Neural progenitor cell (in vitro differentiated cells): ENCODE measurements at regions not wholly inside any gene's neighbourhood (a gene's known extent, or its start where the extent isn't known, plus 50 kb on each side); places are given as distances from the start of the nearest gene placed in this dataset.

Source experiments
- EZH2 ChIP-seq: fragments of 200-600 bp; sonication (generic); IDR thresholded peaks from 2 replicates; pipeline ENCODE4 v1.6.1; 2017; ENCODE audit warnings: antibody characterized with exemption, mild to moderate bottlenecking, moderate library complexity
- TF ChIP-seq, protein P1 (sequence below): fragments of 200-600 bp; sonication (generic); IDR thresholded peaks from 2 replicates; pipeline ENCODE4 v1.5.1; 2017; ENCODE audit warnings: antibody characterized with exemption, mild to moderate bottlenecking

GRCh38 chr2:225738735-225739134 lies 339.2 kb downstream of the NYAP2 start:
- TF ChIP-seq, protein P1, sequence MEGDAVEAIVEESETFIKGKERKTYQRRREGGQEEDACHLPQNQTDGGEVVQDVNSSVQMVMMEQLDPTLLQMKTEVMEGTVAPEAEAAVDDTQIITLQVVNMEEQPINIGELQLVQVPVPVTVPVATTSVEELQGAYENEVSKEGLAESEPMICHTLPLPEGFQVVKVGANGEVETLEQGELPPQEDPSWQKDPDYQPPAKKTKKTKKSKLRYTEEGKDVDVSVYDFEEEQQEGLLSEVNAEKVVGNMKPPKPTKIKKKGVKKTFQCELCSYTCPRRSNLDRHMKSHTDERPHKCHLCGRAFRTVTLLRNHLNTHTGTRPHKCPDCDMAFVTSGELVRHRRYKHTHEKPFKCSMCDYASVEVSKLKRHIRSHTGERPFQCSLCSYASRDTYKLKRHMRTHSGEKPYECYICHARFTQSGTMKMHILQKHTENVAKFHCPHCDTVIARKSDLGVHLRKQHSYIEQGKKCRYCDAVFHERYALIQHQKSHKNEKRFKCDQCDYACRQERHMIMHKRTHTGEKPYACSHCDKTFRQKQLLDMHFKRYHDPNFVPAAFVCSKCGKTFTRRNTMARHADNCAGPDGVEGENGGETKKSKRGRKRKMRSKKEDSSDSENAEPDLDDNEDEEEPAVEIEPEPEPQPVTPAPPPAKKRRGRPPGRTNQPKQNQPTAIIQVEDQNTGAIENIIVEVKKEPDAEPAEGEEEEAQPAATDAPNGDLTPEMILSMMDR, result no peak
- TF ChIP-seq EZH2, result no peak
